Rectal smooth muscle tissue (tissue), 1 donor: ENCODE measurements at regions not wholly inside any gene's neighbourhood (a gene's known extent, or its start where the extent isn't known, plus 50 kb on each side); places are given as distances from the start of the nearest gene placed in this dataset.
"Not testable (repeated sequence)": the region's sequence is repeated elsewhere in the genome, so short reads cannot be mapped to it uniquely, and the experiment has no call there.

Source experiments
- H3K27ac ChIP-seq: one replicate; pipeline ENCODE4 v1.7.0; 2013; ENCODE audit warnings: low read depth, low read length, inconsistent platforms
- H3K27me3 ChIP-seq: one replicate; pipeline ENCODE4 v1.7.0; 2013; ENCODE audit warnings: low read length; ENCODE audit not compliant: control insufficient read depth, insufficient read depth
- H3K36me3 ChIP-seq: one replicate; pipeline ENCODE4 v1.7.0; 2013; ENCODE audit warnings: low read length; ENCODE audit not compliant: control insufficient read depth, insufficient read depth
- H3K4me1 ChIP-seq: one replicate; pipeline ENCODE4 v1.7.0; 2013; ENCODE audit warnings: low read length; ENCODE audit not compliant: control insufficient read depth, insufficient read depth
- H3K4me3 ChIP-seq: one replicate; pipeline ENCODE4 v1.7.0; 2013; ENCODE audit warnings: low read length
- H3K9ac ChIP-seq: one replicate; pipeline ENCODE4 v1.7.0; 2013; ENCODE audit warnings: low read length

GRCh38 chr2:16060936-16061338, 120.6 kb downstream of the MYCN start:
- no peak overlapping the region for H3K9ac ChIP-seq

GRCh38 chr2:16060125-16060935, 120.0 kb downstream of the MYCN start:
- no peaks in the 10 kb centered on the region for H3K4me1 ChIP-seq
- H3K4me3 ChIP-seq: no peak overlapping the region
- H3K27me3 ChIP-seq: no peaks in the 10 kb centered on the region
- no peak overlapping the region for H3K9ac ChIP-seq
- H3K36me3 ChIP-seq: no peaks in the 10 kb centered on the region
- H3K27ac ChIP-seq: no peak overlapping the region

More at GRCh38 chr2:16060936-16061338, 120.6 kb downstream of the MYCN start:
- H3K36me3 ChIP-seq: no peaks in the 10 kb centered on the region
- no peak overlapping the region for H3K4me3 ChIP-seq
- no peak overlapping the region for H3K27ac ChIP-seq
- no peaks in the 10 kb centered on the region for H3K27me3 ChIP-seq
- no peaks in the 10 kb centered on the region for H3K4me1 ChIP-seq

GRCh38 chr2:16059393-16060016, 119.2 kb downstream of the MYCN start:
- Histone ChIP-seq H3K27me3 (no peaks in the 10 kb centered on the region), H3K27ac (no peak overlapping the region), H3K4me3 (no peak overlapping the region), H3K4me1 (no peaks in the 10 kb centered on the region), H3K36me3 (no peaks in the 10 kb centered on the region), H3K9ac (no peak overlapping the region)

- Histone ChIP-seq H3K27me3 (no peaks in the 10 kb centered on the region), H3K27ac (no peak overlapping the region), H3K9ac (no peak overlapping the region), H3K4me3 (no peak overlapping the region), H3K36me3 (no peaks in the 10 kb centered on the region), H3K4me1 (no peaks in the 10 kb centered on the region)
Observed at GRCh38 chr2:16058747-16059358, 118.5 kb downstream of the MYCN start.

- Histone ChIP-seq H3K9ac (no peak overlapping the region), H3K27me3 (no peaks in the 10 kb centered on the region), H3K4me1 (no peaks in the 10 kb centered on the region), H3K27ac (no peak overlapping the region), H3K36me3 (no peaks in the 10 kb centered on the region), H3K4me3 (no peak overlapping the region)
Observed at GRCh38 chr2:16058256-16058655, 117.9 kb downstream of the MYCN start.

- Histone ChIP-seq H3K4me3 (no peak overlapping the region), H3K9ac (no peak overlapping the region), H3K27me3 (no peaks in the 10 kb centered on the region), H3K4me1 (no peaks in the 10 kb centered on the region), H3K36me3 (no peaks in the 10 kb centered on the region), H3K27ac (no peak overlapping the region)
Observed at GRCh38 chr2:16057661-16058060, 117.3 kb downstream of the MYCN start.

- no peak overlapping the region for H3K4me3 ChIP-seq
Observed at GRCh38 chr2:16055848-16056580, 115.7 kb downstream of the MYCN start.

GRCh38 chr2:16053437-16054257, 113.3 kb downstream of the MYCN start:
- Histone ChIP-seq H3K36me3 (no peaks in the 10 kb centered on the region), H3K4me1 (no peaks in the 10 kb centered on the region), H3K27me3 (no peaks in the 10 kb centered on the region), H3K9ac (no peak overlapping the region), H3K4me3 (no peak overlapping the region), H3K27ac (no peak overlapping the region)

More at GRCh38 chr2:16055848-16056580, 115.7 kb downstream of the MYCN start:
- Histone ChIP-seq H3K36me3 (no peaks in the 10 kb centered on the region), H3K27me3 (no peaks in the 10 kb centered on the region), H3K27ac (no peak overlapping the region), H3K4me1 (no peaks in the 10 kb centered on the region), H3K9ac (no peak overlapping the region)

GRCh38 chr2:16052571-16053052, 112.3 kb downstream of the MYCN start:
- not testable (repeated sequence) for H3K4me3 ChIP-seq

GRCh38 chr2:16051841-16052564, 111.7 kb downstream of the MYCN start:
- Histone ChIP-seq H3K27ac (no peak overlapping the region), H3K9ac (no peak overlapping the region), H3K4me1 (no peaks in the 10 kb centered on the region), H3K27me3 (no peaks in the 10 kb centered on the region), H3K4me3 (no peak overlapping the region), H3K36me3 (no peaks in the 10 kb centered on the region)

More at GRCh38 chr2:16052571-16053052, 112.3 kb downstream of the MYCN start:
- H3K27me3 ChIP-seq, H3K9ac ChIP-seq, H3K36me3 ChIP-seq, H3K27ac ChIP-seq, H3K4me1 ChIP-seq: not testable (repeated sequence)

GRCh38 chr2:16050908-16051489, 110.6 kb downstream of the MYCN start:
- H3K27ac ChIP-seq: no peak overlapping the region
- no peaks in the 10 kb centered on the region for H3K4me1 ChIP-seq
- no peaks in the 10 kb centered on the region for H3K27me3 ChIP-seq
- H3K9ac ChIP-seq: no peak overlapping the region
- H3K4me3 ChIP-seq: no peak overlapping the region
- H3K36me3 ChIP-seq: no peaks in the 10 kb centered on the region
